ENCODE measurements at regions not wholly inside any gene's neighbourhood (a gene's known extent, or its start where the extent isn't known, plus 50 kb on each side); places are given as distances from the start of the nearest gene placed in this dataset.
"Not testable (repeated sequence)": the region's sequence is repeated elsewhere in the genome, so short reads cannot be mapped to it uniquely, and the experiment has no call there.

- H3K9ac ChIP-seq (ENCODE audit: low read depth, low read length) = no peak overlapping the region
- no peak overlapping the region for H3K4me3 ChIP-seq (ENCODE audit: low read depth, low read length)
- peaks cover 8% of the 10 kb centered on the region for H3K4me1 ChIP-seq (ENCODE audit: control insufficient read depth, insufficient read depth, low read length)
- peaks cover 4% of the 10 kb centered on the region for H3K9me3 ChIP-seq (ENCODE audit: control insufficient read depth, insufficient read depth, low read length)
- no peaks in the 10 kb centered on the region for H3K27me3 ChIP-seq (ENCODE audit: control insufficient read depth, insufficient read depth, low read length)
- H3K36me3 ChIP-seq (ENCODE audit: control insufficient read depth, insufficient read depth, low read length) = no peaks in the 10 kb centered on the region
These were observed 261.8 kb downstream of the MID1IP1 start for GRCh38 chrX:39063037-39063436.

GRCh38 chrX:39063702-39064101, 262.4 kb downstream of the MID1IP1 start:
- no peaks in the 10 kb centered on the region for H3K27me3 ChIP-seq (ENCODE audit: control insufficient read depth, insufficient read depth, low read length)
- H3K9ac ChIP-seq (ENCODE audit: low read depth, low read length) = no peak overlapping the region
- H3K4me3 ChIP-seq (ENCODE audit: low read depth, low read length) = no peak overlapping the region
- no peaks in the 10 kb centered on the region for H3K36me3 ChIP-seq (ENCODE audit: control insufficient read depth, insufficient read depth, low read length)
- peaks cover 8% of the 10 kb centered on the region for H3K4me1 ChIP-seq (ENCODE audit: control insufficient read depth, insufficient read depth, low read length)
- peaks cover 4% of the 10 kb centered on the region for H3K9me3 ChIP-seq (ENCODE audit: control insufficient read depth, insufficient read depth, low read length)

GRCh38 chrX:39065051-39065871, 264.0 kb downstream of the MID1IP1 start:
- H3K4me1 ChIP-seq (ENCODE audit: control insufficient read depth, insufficient read depth, low read length) = peaks cover 8% of the 10 kb centered on the region
- H3K9ac ChIP-seq (ENCODE audit: low read depth, low read length) = no peak overlapping the region
- no peaks in the 10 kb centered on the region for H3K36me3 ChIP-seq (ENCODE audit: control insufficient read depth, insufficient read depth, low read length)
- no peaks in the 10 kb centered on the region for H3K27me3 ChIP-seq (ENCODE audit: control insufficient read depth, insufficient read depth, low read length)
- peaks cover 4% of the 10 kb centered on the region for H3K9me3 ChIP-seq (ENCODE audit: control insufficient read depth, insufficient read depth, low read length)
- no peak overlapping the region for H3K4me3 ChIP-seq (ENCODE audit: low read depth, low read length)

- Histone ChIP-seq H3K9ac (ENCODE audit: low read depth, low read length) (no peak overlapping the region), H3K4me1 (ENCODE audit: control insufficient read depth, insufficient read depth, low read length) (peaks cover 8% of the 10 kb centered on the region), H3K27me3 (ENCODE audit: control insufficient read depth, insufficient read depth, low read length) (no peaks in the 10 kb centered on the region), H3K4me3 (ENCODE audit: low read depth, low read length) (no peak overlapping the region), H3K36me3 (ENCODE audit: control insufficient read depth, insufficient read depth, low read length) (no peaks in the 10 kb centered on the region), H3K9me3 (ENCODE audit: control insufficient read depth, insufficient read depth, low read length) (no peaks in the 10 kb centered on the region)
These were observed 266.6 kb downstream of the MID1IP1 start for GRCh38 chrX:39067866-39068265.

GRCh38 chrX:39068634-39069033, 267.4 kb downstream of the MID1IP1 start:
- not testable (repeated sequence) for H3K27me3 ChIP-seq (ENCODE audit: control insufficient read depth, insufficient read depth, low read length); H3K4me3 ChIP-seq (ENCODE audit: low read depth, low read length); H3K36me3 ChIP-seq (ENCODE audit: control insufficient read depth, insufficient read depth, low read length); H3K4me1 ChIP-seq (ENCODE audit: control insufficient read depth, insufficient read depth, low read length); H3K9ac ChIP-seq (ENCODE audit: low read depth, low read length); H3K9me3 ChIP-seq (ENCODE audit: control insufficient read depth, insufficient read depth, low read length)

- H3K4me1 ChIP-seq (ENCODE audit: control insufficient read depth, insufficient read depth, low read length) = peaks cover 7% of the 10 kb centered on the region
- no peaks in the 10 kb centered on the region for H3K36me3 ChIP-seq (ENCODE audit: control insufficient read depth, insufficient read depth, low read length)
- no peak overlapping the region for H3K4me3 ChIP-seq (ENCODE audit: low read depth, low read length)
- H3K9me3 ChIP-seq (ENCODE audit: control insufficient read depth, insufficient read depth, low read length) = no peaks in the 10 kb centered on the region
- H3K9ac ChIP-seq (ENCODE audit: low read depth, low read length) = no peak overlapping the region
- no peaks in the 10 kb centered on the region for H3K27me3 ChIP-seq (ENCODE audit: control insufficient read depth, insufficient read depth, low read length)
These were observed 268.8 kb downstream of the MID1IP1 start for GRCh38 chrX:39070009-39070408.

GRCh38 chrX:39073131-39073530, 271.9 kb downstream of the MID1IP1 start:
- H3K4me1 ChIP-seq (ENCODE audit: control insufficient read depth, insufficient read depth, low read length) = no peaks in the 10 kb centered on the region
- no peaks in the 10 kb centered on the region for H3K9me3 ChIP-seq (ENCODE audit: control insufficient read depth, insufficient read depth, low read length)
- H3K27me3 ChIP-seq (ENCODE audit: control insufficient read depth, insufficient read depth, low read length) = no peaks in the 10 kb centered on the region
- no peak overlapping the region for H3K4me3 ChIP-seq (ENCODE audit: low read depth, low read length)
- no peaks in the 10 kb centered on the region for H3K36me3 ChIP-seq (ENCODE audit: control insufficient read depth, insufficient read depth, low read length)
- H3K9ac ChIP-seq (ENCODE audit: low read depth, low read length) = no peak overlapping the region

GRCh38 chrX:39096599-39096998, 295.3 kb downstream of the MID1IP1 start:
- Histone ChIP-seq H3K9me3 (ENCODE audit: control insufficient read depth, insufficient read depth, low read length) (no peaks in the 10 kb centered on the region), H3K27me3 (ENCODE audit: control insufficient read depth, insufficient read depth, low read length) (no peaks in the 10 kb centered on the region), H3K9ac (ENCODE audit: low read depth, low read length) (no peak overlapping the region), H3K4me1 (ENCODE audit: control insufficient read depth, insufficient read depth, low read length) (peaks cover 3% of the 10 kb centered on the region), H3K4me3 (ENCODE audit: low read depth, low read length) (no peak overlapping the region), H3K36me3 (ENCODE audit: control insufficient read depth, insufficient read depth, low read length) (no peaks in the 10 kb centered on the region)

GRCh38 chrX:39104745-39105144, 303.5 kb downstream of the MID1IP1 start:
- no peak overlapping the region for H3K4me3 ChIP-seq (ENCODE audit: low read depth, low read length)
- H3K27me3 ChIP-seq (ENCODE audit: control insufficient read depth, insufficient read depth, low read length) = no peaks in the 10 kb centered on the region
- no peaks in the 10 kb centered on the region for H3K4me1 ChIP-seq (ENCODE audit: control insufficient read depth, insufficient read depth, low read length)
- H3K9me3 ChIP-seq (ENCODE audit: control insufficient read depth, insufficient read depth, low read length) = no peaks in the 10 kb centered on the region
- no peak overlapping the region for H3K9ac ChIP-seq (ENCODE audit: low read depth, low read length)
- H3K36me3 ChIP-seq (ENCODE audit: control insufficient read depth, insufficient read depth, low read length) = no peaks in the 10 kb centered on the region

- Histone ChIP-seq H3K4me3 (ENCODE audit: low read depth, low read length) (no peak overlapping the region), H3K9me3 (ENCODE audit: control insufficient read depth, insufficient read depth, low read length) (no peaks in the 10 kb centered on the region), H3K4me1 (ENCODE audit: control insufficient read depth, insufficient read depth, low read length) (no peaks in the 10 kb centered on the region), H3K36me3 (ENCODE audit: control insufficient read depth, insufficient read depth, low read length) (no peaks in the 10 kb centered on the region), H3K9ac (ENCODE audit: low read depth, low read length) (no peak overlapping the region), H3K27me3 (ENCODE audit: control insufficient read depth, insufficient read depth, low read length) (no peaks in the 10 kb centered on the region)
These were observed 310.9 kb downstream of the MID1IP1 start for GRCh38 chrX:39112143-39112542.

GRCh38 chrX:39115166-39115565, 313.9 kb downstream of the MID1IP1 start:
- Histone ChIP-seq H3K4me3 (ENCODE audit: low read depth, low read length) (no peak overlapping the region), H3K4me1 (ENCODE audit: control insufficient read depth, insufficient read depth, low read length) (no peaks in the 10 kb centered on the region), H3K36me3 (ENCODE audit: control insufficient read depth, insufficient read depth, low read length) (no peaks in the 10 kb centered on the region), H3K9ac (ENCODE audit: low read depth, low read length) (no peak overlapping the region), H3K9me3 (ENCODE audit: control insufficient read depth, insufficient read depth, low read length) (no peaks in the 10 kb centered on the region), H3K27me3 (ENCODE audit: control insufficient read depth, insufficient read depth, low read length) (no peaks in the 10 kb centered on the region)

- Histone ChIP-seq H3K27me3 (ENCODE audit: control insufficient read depth, insufficient read depth, low read length) (no peaks in the 10 kb centered on the region), H3K9me3 (ENCODE audit: control insufficient read depth, insufficient read depth, low read length) (no peaks in the 10 kb centered on the region), H3K4me3 (ENCODE audit: low read depth, low read length) (no peak overlapping the region), H3K9ac (ENCODE audit: low read depth, low read length) (no peak overlapping the region), H3K36me3 (ENCODE audit: control insufficient read depth, insufficient read depth, low read length) (no peaks in the 10 kb centered on the region), H3K4me1 (ENCODE audit: control insufficient read depth, insufficient read depth, low read length) (no peaks in the 10 kb centered on the region)
These were observed 315.8 kb downstream of the MID1IP1 start for GRCh38 chrX:39117101-39117500.
